NCI-H345 (cell line): ENCODE measurements at regions not wholly inside any gene's neighbourhood (a gene's known extent, or its start where the extent isn't known, plus 50 kb on each side); places are given as distances from the start of the nearest gene placed in this dataset.

Experiments
- DNase-seq: peaks from one replicate; lab custom pipeline; 2025; lab: John Stamatoyannopoulos, UW

DNA sequence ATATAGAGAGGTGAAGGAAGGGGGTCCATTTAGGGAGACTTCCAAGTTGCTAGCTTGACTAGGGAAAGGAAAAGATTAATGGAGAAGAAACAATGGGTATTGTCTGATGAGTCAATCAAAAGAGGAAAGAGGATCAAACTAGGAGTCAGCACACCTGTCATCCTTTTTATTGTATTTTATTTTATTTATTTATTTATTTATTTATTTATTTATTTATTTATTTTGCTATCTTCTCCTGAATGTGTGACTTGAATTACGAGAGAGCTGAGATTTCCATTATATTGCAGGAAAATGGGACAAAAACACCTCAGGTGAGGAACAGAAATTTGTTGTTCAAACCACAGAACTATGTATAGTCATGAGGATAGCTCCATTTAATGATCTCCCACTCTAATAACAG, 58.9 kb downstream of the NUDT11 start:
- no peak for DNase-seq

GRCh38 chrX:51435101-51435500, 61.3 kb downstream of the NUDT11 start:
- no peak for DNase-seq

DNA sequence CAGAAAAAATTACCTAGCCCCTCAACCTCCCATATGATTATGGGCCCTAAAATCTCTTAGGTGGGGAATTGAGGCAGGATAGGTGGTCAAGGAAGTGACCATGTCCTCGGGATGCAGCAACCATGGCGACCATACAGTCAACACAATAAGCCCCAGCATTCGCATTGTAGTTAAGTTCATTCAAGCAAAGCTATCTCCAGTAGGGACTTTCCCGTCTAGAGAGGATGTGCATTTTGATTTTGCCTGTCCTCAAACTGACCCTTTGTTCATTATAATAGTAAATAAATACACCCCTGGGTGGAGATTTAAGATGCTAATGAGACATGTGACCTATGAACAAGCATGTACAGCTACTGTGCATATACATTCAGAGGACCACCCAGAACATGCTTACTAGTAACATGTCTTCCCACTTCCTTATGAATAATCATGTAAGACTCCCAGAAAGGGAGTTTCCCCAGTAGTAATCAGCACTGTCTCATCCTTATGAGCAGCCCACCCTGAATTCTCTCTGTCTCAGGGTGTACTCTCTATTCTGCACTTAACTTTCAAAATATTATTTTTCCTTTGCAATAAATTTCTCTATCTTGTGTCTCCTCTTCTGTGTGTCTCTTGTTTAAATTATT, 74.3 kb downstream of the NUDT11 start:
- DNase-seq = no peak

- DNase-seq = peak; percentile 6
Observed at GRCh38 chrX:51420610-51421009, 75.8 kb downstream of the NUDT11 start.

GRCh38 chrX:51408462-51408861, 75.8 kb downstream of the NUDT10 start:
- no peak for DNase-seq

DNA sequence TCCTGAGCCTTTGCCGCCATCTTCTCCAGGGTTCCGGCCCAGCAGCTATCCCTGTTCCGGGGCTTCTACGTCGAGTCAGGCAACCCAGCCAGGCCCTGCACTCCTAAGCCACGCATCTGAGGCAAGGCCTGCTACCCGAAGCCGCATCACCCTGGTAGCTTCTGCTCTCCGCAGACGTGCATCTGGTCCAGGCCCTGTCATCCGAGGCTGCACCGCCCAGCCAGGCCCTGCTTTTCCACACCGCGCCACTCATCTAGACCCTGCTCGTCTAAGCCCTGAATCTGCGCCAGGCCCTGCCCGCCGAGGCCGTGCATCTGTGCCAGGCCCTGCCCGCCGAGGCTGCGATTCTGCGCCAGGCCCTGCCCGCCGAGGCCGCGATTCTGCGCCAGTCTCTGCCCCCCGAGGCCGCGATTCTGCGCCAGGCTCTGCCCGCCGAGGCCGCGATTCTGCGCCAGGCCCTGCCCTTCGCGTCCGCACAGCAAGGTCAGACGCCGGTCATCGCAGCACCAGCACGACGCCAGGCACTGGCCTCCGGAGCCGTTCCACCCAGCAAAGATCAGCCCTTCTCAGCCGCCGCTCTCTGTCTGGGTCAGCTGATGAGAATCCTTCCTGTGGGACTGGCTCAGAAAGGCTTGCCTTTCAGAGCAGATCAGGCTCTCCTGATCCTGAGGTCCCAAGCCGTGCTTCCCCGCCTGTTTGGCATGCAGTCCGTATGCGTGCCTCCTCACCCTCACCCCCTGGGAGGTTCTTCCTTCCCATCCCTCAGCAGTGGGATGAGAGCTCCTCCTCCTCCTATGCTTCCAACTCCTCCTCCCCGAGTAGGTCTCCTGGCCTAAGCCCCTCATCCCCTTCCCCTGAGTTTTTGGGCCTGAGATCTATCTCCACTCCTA, 75.1 kb downstream of the NUDT10 start:
- DNase-seq = no peak

GRCh38 chrX:51406688-51407519, 74.3 kb downstream of the NUDT10 start:
- no peak for DNase-seq

- DNase-seq = no peak
Observed at GRCh38 chrX:51404445-51404844, 71.8 kb downstream of the NUDT10 start.

- no peak for DNase-seq
Observed at GRCh38 chrX:51395810-51396728, 63.4 kb downstream of the NUDT10 start.

DNA sequence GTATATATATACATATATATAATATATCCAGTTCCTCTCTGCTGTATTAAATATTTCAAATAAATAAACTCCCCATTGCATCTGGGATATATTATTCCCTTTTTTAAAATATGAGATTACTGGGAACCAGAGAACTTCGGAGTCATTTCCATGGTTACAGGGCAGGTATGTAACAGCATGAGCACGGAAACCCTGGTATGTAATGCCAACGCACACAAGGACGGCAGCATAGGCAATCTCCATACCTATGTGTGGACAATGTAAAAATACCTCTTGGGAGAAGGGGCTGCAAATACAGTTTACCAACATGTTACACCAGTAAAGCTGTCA, 62.8 kb downstream of the NUDT10 start:
- DNase-seq = no peak
